H1 (cell line): ENCODE measurements at regions not wholly inside any gene's neighbourhood (a gene's known extent, or its start where the extent isn't known, plus 50 kb on each side); places are given as distances from the start of the nearest gene placed in this dataset.

Source experiments
- CTCF ChIA-PET: fragments of 300-600 bp; sonication (Branson Sonifier 250); formaldehyde crosslinking; loops from one replicate; lab custom pipeline; 2021; ENCODE audit not compliant: partially characterized antibody; lab: Charles Lee
- POLR2A ChIA-PET: fragments of 300-600 bp; sonication (Branson Sonifier 250); formaldehyde crosslinking; loops from one replicate; lab custom pipeline; 2021; ENCODE audit warnings: inconsistent platforms; ENCODE audit not compliant: partially characterized antibody; lab: Charles Lee
- DNase-seq, 2 experiments: peaks; one replicate each; pipeline versions ENCODE4 v3.0.0 to v3.0.0-alpha.2; 2010 to 2022; ENCODE audit warnings: low spot score in 2 of 2, low read depth in 1 of 2, mixed read lengths in 1 of 2
- FAIRE-seq: peaks from 2 replicates; lab custom pipeline; 2011; peaks lifted over from hg19 to GRCh38; lab: Jason Lieb, UNC
- H2AFZ ChIP-seq: 2 replicates; pipeline ENCODE4 v1.8.1; 2012; ENCODE audit warnings: low read length, inconsistent platforms
- H2AK5ac ChIP-seq: 2 replicates; pipeline ENCODE4 v1.6.1; 2013; ENCODE audit warnings: low read depth, low read length
- H2BK120ac ChIP-seq: replicated peaks from 2 replicates; pipeline ENCODE3; 2013; ENCODE audit warnings: low read depth, low read length, inconsistent platforms
- H2BK12ac ChIP-seq: 2 replicates; pipeline ENCODE4 v1.6.1; 2013; ENCODE audit warnings: low read depth, low read length
- H2BK15ac ChIP-seq: 2 replicates; pipeline ENCODE4 v1.6.1; 2013; ENCODE audit warnings: low read length
- H2BK20ac ChIP-seq: 2 replicates; pipeline ENCODE4 v1.6.1; 2013; ENCODE audit warnings: low read length
- H2BK5ac ChIP-seq: 2 replicates; pipeline ENCODE4 v1.6.1; 2013; ENCODE audit warnings: low read depth, low read length
- H3K14ac ChIP-seq: 2 replicates; pipeline ENCODE4 v1.6.1; 2013; ENCODE audit warnings: inconsistent platforms; ENCODE audit not compliant: insufficient read length
- H3K18ac ChIP-seq: 2 replicates; pipeline ENCODE4 v1.6.1; 2013; ENCODE audit warnings: low read length; ENCODE audit errors: extremely low read depth
- H3K23ac ChIP-seq: 2 replicates; pipeline ENCODE4 v1.6.1; 2013; ENCODE audit warnings: inconsistent platforms; ENCODE audit not compliant: insufficient read length
- H3K23me2 ChIP-seq: 2 replicates; pipeline ENCODE4 v1.6.1; 2013; ENCODE audit warnings: low read depth, low read length
- H3K27ac ChIP-seq: 2 replicates; pipeline ENCODE4 v1.6.1; 2011; ENCODE audit warnings: low read depth, low read length, inconsistent platforms
- H3K27me3 ChIP-seq, 4 experiments: replicated peaks in 1 of 4; 1 replicate in 1 of 4; 2 replicates in 3 of 4; pipeline versions ENCODE4 v1.6.1 to v1.8.1; 2011 to 2013; ENCODE audit warnings: low read length in 3 of 4, mild to moderate bottlenecking in 3 of 4, inconsistent platforms in 2 of 4, mixed read lengths in 2 of 4, moderate library complexity in 1 of 4; ENCODE audit not compliant: control insufficient read depth in 3 of 4, insufficient read depth in 3 of 4; ENCODE audit errors: extremely low read depth in 1 of 4
- H3K36me3 ChIP-seq, 4 experiments: 2 replicates each; pipeline versions ENCODE4 v1.6.1 to v1.8.1; 2011 to 2013; ENCODE audit warnings: mild to moderate bottlenecking in 4 of 4, low read length in 3 of 4, moderate library complexity in 2 of 4, control low read depth in 1 of 4, inconsistent platforms in 1 of 4; ENCODE audit not compliant: insufficient read depth in 4 of 4, control insufficient read depth in 2 of 4
- H3K4ac ChIP-seq: replicated peaks from 2 replicates; pipeline ENCODE3; 2013; ENCODE audit warnings: low read length, low read depth, mixed read lengths, inconsistent platforms; ENCODE audit not compliant: insufficient read length
- H3K4me1 ChIP-seq, 4 experiments: replicated peaks in 1 of 4; 1 replicate in 1 of 4; 2 replicates in 3 of 4; pipeline versions ENCODE4 v1.6.1 to v1.8.1; 2011 to 2013; ENCODE audit warnings: low read length in 3 of 4, inconsistent platforms in 2 of 4, mixed read lengths in 1 of 4; ENCODE audit not compliant: insufficient read depth in 4 of 4, control insufficient read depth in 3 of 4
- H3K4me2 ChIP-seq, 2 experiments: 2 replicates each; pipeline versions ENCODE4 v1.6.1 to v1.8.1; 2011 to 2013; ENCODE audit warnings: low read depth in 2 of 2, low read length in 2 of 2, control low read depth in 1 of 2, inconsistent platforms in 1 of 2, mild to moderate bottlenecking in 1 of 2; ENCODE audit not compliant: insufficient read depth in 1 of 2
- H3K4me3 ChIP-seq, 4 experiments: fragments of 200-600, 300-600 bp in 1 of 4; sonication (generic), shearing (Covaris generic), sonication (Bioruptor Twin) in 1 of 4; 2 replicates each; pipeline versions ENCODE4 v1.5.1 to v1.8.1; 2011 to 2016; ENCODE audit warnings: low read length in 4 of 4, low read depth in 3 of 4, control low read depth in 2 of 4, inconsistent platforms in 2 of 4, mild to moderate bottlenecking in 2 of 4, mixed read lengths in 1 of 4, moderate library complexity in 1 of 4; ENCODE audit not compliant: insufficient read depth in 2 of 4; ENCODE audit errors: extremely low read depth in 1 of 4
- H3K56ac ChIP-seq: replicated peaks from 2 replicates; pipeline ENCODE3; 2013; ENCODE audit warnings: low read depth, mild to moderate bottlenecking, mixed read lengths, low read length, inconsistent platforms; ENCODE audit not compliant: insufficient read length
- H3K79me1 ChIP-seq: 2 replicates; pipeline ENCODE4 v1.6.1; 2013; ENCODE audit warnings: low read depth, low read length, control low read depth
- H3K79me2 ChIP-seq, 2 experiments: 2 replicates each; pipeline versions ENCODE4 v1.6.1 to v1.8.1; 2012 to 2013; ENCODE audit warnings: low read length in 2 of 2, mild to moderate bottlenecking in 2 of 2, inconsistent platforms in 1 of 2; ENCODE audit not compliant: insufficient read depth in 2 of 2, control insufficient read depth in 1 of 2
- H3K9ac ChIP-seq, 4 experiments: replicated peaks in 1 of 4; 1 replicate in 1 of 4; 2 replicates in 3 of 4; pipeline versions ENCODE4 v1.6.1 to v1.8.1; 2011 to 2013; ENCODE audit warnings: low read depth in 3 of 4, low read length in 3 of 4, control low read depth in 2 of 4, mild to moderate bottlenecking in 2 of 4, moderate library complexity in 2 of 4, inconsistent platforms in 1 of 4; ENCODE audit errors: extremely low read depth in 1 of 4
- H3K9me3 ChIP-seq, 2 experiments: 2 replicates each; pipeline versions ENCODE4 v1.6.1 to v1.8.1; 2012 to 2013; ENCODE audit warnings: mild to moderate bottlenecking in 2 of 2, moderate library complexity in 2 of 2, control low read depth in 1 of 2, inconsistent platforms in 1 of 2, low read depth in 1 of 2, low read length in 1 of 2, mixed read lengths in 1 of 2; ENCODE audit not compliant: insufficient read depth in 2 of 2
- H4K20me1 ChIP-seq, 2 experiments: replicated peaks in 1 of 2; 2 replicates each; pipeline versions ENCODE3 to v1.8.1; 2011 to 2013; ENCODE audit warnings: inconsistent platforms in 2 of 2, low read length in 2 of 2, mild to moderate bottlenecking in 1 of 2; ENCODE audit not compliant: insufficient read depth in 2 of 2, control insufficient read depth in 1 of 2
- H4K5ac ChIP-seq: 2 replicates; pipeline ENCODE4 v1.6.1; 2013; ENCODE audit warnings: low read length, low read depth, mixed read lengths, inconsistent platforms; ENCODE audit not compliant: insufficient read length
- H4K8ac ChIP-seq: 2 replicates; pipeline ENCODE4 v1.8.0; 2013; ENCODE audit warnings: mild to moderate bottlenecking, moderate library complexity, low read length, inconsistent platforms; ENCODE audit not compliant: insufficient read depth; ENCODE audit errors: extremely low read depth
- H4K91ac ChIP-seq: replicated peaks from 2 replicates; pipeline ENCODE3; 2013; ENCODE audit warnings: low read length, mixed read lengths, inconsistent platforms; ENCODE audit not compliant: insufficient read length
- BRCA1 ChIP-seq: IDR thresholded peaks from 2 replicates; pipeline ENCODE4 v1.6.1; 2012; ENCODE audit warnings: low read depth, low read length, improper control_type of control experiment
- CHD2 ChIP-seq: IDR thresholded peaks from 2 replicates; pipeline ENCODE4 v1.6.1; 2012; ENCODE audit warnings: low read length, improper control_type of control experiment
- EGR1 ChIP-seq: IDR thresholded peaks from 2 replicates; pipeline ENCODE4 v1.6.1; 2011; ENCODE audit warnings: low read depth, low read length, borderline replicate concordance
- EZH2 ChIP-seq: fragments of 200-600 bp; sonication (generic); IDR thresholded peaks from 2 replicates; pipeline ENCODE4 v1.7.1; 2012; ENCODE audit warnings: low read depth, mild to moderate bottlenecking, moderate library complexity, low read length, inconsistent platforms; ENCODE audit not compliant: severe bottlenecking
- HDAC6 ChIP-seq: IDR thresholded peaks from one replicate; pipeline ENCODE4 v1.7.1; 2012; ENCODE audit warnings: low read depth, mild to moderate bottlenecking, inconsistent platforms, low read length, moderate library complexity
- KDM4A ChIP-seq: IDR thresholded peaks from one replicate; pipeline ENCODE4 v1.7.1; 2012; ENCODE audit warnings: low read depth, mild to moderate bottlenecking, moderate library complexity, low read length, inconsistent platforms; ENCODE audit not compliant: severe bottlenecking
- MAX ChIP-seq: IDR thresholded peaks from 2 replicates; pipeline ENCODE4 v1.6.1; 2012; ENCODE audit warnings: inconsistent platforms
- POLR2AphosphoS5 ChIP-seq: IDR thresholded peaks from 2 replicates; pipeline ENCODE4 v1.6.1; 2011; ENCODE audit warnings: low read depth, low read length
- RAD21 ChIP-seq, 2 experiments: IDR thresholded peaks in 1 of 2; conservative IDR thresholded peaks in 1 of 2; 2 replicates each; pipeline ENCODE4 v1.6.1; 2011; ENCODE audit warnings: low read depth in 2 of 2, low read length in 2 of 2, improper control_type of control experiment in 1 of 2, inconsistent platforms in 1 of 2, mild to moderate bottlenecking in 1 of 2, moderate library complexity in 1 of 2
- WGBS, 2 experiments: shearing (Covaris generic) in 1 of 2; methylation state at CpG; one replicate each; pipeline versions ENCODE4 v1.1.6 to v1.1.7; 2013 to 2015; ENCODE audit warnings: low lambda C conversion rate in 2 of 2, mixed read lengths in 2 of 2, inconsistent platforms in 1 of 2, low coverage in 1 of 2, missing lambda C conversion rate in 1 of 2; ENCODE audit not compliant: insufficient replicate concordance in 2 of 2, insufficient coverage in 1 of 2, insufficient read length in 1 of 2; ENCODE audit errors: extremely low coverage in 1 of 2, missing lambda C conversion rate in 1 of 2; 5-methylcytosine and 5-hydroxymethylcytosine counted together

GRCh38 chr12:25794571-25794970 is 163.9 kb upstream of the RASSF8 start:
- POLR2A ChIA-PET = no interaction called here
- Histone ChIP-seq H3K4ac (no peak overlapping the region), H3K9ac (no peak overlapping the region), H2BK12ac (no peak overlapping the region), H4K5ac (no peak overlapping the region), H3K56ac (no peak overlapping the region), H4K91ac (no peak overlapping the region), H3K79me2 (no peaks in the 10 kb centered on the region), H3K23ac (no peak overlapping the region), H3K18ac (no peak overlapping the region), H2BK120ac (no peak overlapping the region), H2BK5ac (no peak overlapping the region), H3K27me3 (no peaks in the 10 kb centered on the region), H3K36me3 (no peaks in the 10 kb centered on the region), H3K23me2 (no peaks in the 10 kb centered on the region; the same call in 1 of the 2 replicates), H3K9me3 (no peaks in the 10 kb centered on the region), H3K4me3 (no peak overlapping the region), H3K27ac (no peak overlapping the region), H4K8ac (no peak overlapping the region), H3K14ac (no peak overlapping the region), H3K79me1 (no peaks in the 10 kb centered on the region), H3K4me1 (peaks cover 0 to 4% (median 0%) of the 10 kb centered on the region in 4 experiments; a peak in 2 of 7 replicates), H2BK15ac (no peak overlapping the region), H2BK20ac (no peak overlapping the region), H2AFZ (no peak overlapping the region), H3K4me2 (no peak overlapping the region), H2AK5ac (no peak overlapping the region), H4K20me1 (no peaks in the 10 kb centered on the region)
- DNase-seq (no peak), FAIRE-seq (no peak)
- 90% methylated on average over 3 of the region's 3 CpGs; no CpG with 5 or more reads in 1 of the 2 experiments for WGBS, 2 experiments
- CTCF ChIA-PET = no interaction called here
- TF ChIP-seq BRCA1 = no peak
- TF ChIP-seq HDAC6 = no peak
- no peak for TF ChIP-seq MAX
- TF ChIP-seq EGR1 = no peak
- TF ChIP-seq CHD2 = no peak
- no peak for TF ChIP-seq POLR2AphosphoS5
- no peak for TF ChIP-seq KDM4A
- TF ChIP-seq EZH2 = no peak
- TF ChIP-seq RAD21 (IDR thresholded peaks at IDR 0.05 in 1 of 2, conservative IDR thresholded peaks at IDR 0.05 in 1 of 2; ENCODE audit: low read depth in 2 of 2, low read length in 2 of 2) = no peak
